ENCODE measurements at regions not wholly inside any gene's neighbourhood (a gene's known extent, or its start where the extent isn't known, plus 50 kb on each side); places are given as distances from the start of the nearest gene placed in this dataset.
"Not testable (repeated sequence)": the region's sequence is repeated elsewhere in the genome, so short reads cannot be mapped to it uniquely, and the experiment has no call there.

DNA sequence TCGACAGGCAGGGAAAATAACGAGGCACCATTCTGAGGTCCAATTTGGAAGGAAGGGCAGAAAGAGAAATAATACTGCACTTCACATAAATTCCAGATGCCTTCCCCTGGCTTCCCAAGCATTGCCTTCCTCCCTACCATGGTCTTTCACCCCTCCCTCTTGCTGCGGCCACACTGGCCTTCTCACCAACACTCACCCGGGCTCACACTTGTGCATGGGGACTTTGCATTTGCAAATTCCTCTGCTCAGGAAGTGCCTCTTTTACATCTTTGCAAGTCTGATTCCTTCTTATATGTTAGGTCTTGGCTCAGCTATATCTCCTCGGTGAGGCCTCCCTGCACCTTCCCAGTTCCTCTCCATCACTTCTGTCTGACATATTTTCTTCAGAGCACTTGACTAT, 199.4 kb downstream of the CHIC2 start:
- DNase-seq: no peak

DNA sequence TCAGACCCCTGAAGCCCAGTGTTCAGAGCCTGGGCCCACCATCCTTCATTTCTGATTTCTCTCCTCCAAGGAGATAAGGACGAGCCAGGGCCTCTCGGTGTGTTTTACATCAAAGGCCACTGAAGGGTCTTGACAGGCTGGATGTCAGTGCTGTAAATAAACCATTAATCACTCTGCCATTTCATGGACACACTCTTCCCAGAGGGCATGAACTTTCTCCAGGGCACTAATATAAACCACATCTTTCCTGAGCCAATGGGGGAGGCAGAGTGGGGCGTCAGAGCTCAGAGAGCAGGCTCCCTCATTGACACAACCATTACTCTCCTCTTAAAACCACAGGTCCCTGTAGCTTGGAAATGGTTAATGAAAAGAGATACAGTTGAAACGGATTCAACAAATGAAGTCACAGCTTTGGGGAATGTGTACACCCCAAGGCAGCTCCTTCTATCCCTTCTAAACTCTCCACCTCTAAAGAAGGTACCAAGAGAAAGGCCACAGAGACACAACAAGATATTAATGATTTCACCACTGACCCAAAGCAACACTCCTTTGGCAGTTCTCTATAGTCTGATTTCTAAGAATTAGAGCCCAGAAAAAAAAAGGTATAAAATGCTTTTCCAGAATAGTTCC, 200.6 kb downstream of the CHIC2 start:
- DNase-seq: no peak

DNA sequence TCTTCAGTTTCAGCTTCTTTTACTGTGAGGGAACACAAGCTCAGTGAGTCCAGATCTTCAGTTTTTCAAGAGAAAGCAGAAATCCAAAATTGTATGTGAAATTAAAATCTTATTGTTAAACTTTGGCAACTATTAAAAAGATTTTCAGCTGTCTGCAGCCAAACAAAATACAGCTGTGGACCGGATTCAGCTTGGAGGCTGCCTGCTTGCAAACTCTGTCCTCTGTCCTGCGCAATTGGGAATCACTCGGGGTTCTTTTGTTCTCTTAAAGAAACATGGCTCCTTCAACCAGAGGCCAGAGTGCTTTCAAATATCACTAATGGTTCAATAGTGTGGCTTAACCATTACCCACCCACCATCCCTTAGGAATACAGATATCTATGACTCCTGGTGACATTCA, 201.2 kb downstream of the CHIC2 start:
- DNase-seq: no peak

DNA sequence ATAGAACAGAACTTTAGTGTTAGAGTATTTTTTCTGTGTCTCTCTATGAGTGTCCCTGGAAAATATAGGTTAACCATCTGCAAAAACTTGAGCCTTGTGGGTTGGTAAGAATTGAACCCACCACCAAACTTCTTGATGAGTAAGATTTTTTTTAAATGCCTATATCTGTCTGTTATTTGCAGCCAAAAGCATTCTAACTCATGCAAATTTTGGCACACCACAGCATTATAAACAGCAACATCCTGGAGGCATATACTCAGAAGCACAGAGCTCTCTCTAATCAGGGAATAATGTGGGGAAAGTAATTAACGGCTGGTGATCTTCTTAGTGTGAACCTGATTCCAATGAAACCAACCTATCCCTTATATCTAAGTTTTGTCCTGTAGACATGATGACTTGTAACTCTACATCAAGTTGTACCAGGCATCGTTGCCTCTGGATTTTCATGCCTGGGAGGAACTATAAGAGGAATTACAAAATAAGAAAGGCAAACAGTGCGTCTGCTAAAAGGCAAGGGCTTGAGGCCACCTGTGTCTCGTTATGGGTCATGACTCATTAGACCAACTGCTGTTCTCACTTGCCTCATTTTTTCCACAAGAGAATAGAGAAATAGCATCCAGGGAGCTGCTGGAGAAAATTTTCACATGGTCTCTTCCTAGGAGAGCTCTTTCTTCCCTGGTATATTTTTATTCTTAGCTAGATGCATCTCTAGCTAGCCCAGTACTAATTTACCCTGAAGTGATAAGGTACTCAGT, 202.4 kb downstream of the CHIC2 start:
- DNase-seq: no peak

DNA sequence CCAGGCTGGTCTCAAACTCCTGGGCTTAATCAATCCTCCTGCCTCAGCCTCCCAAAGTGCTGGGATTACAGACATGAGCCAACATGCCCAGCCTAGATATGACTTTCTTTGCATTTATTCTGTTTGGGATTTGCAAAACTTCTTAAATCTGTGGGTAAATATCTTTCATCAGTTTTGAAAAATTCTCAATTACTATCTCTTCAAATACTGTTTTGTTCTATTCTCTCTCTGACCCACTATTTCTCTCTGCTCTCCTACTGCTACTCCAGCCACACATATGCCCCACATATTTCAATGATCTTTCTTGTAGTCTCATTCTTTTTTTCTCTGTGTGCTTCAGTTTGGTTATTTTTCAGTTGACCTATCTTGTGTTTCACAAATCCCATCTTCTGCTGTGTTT, 205.1 kb downstream of the CHIC2 start:
- DNase-seq: no peak

DNA sequence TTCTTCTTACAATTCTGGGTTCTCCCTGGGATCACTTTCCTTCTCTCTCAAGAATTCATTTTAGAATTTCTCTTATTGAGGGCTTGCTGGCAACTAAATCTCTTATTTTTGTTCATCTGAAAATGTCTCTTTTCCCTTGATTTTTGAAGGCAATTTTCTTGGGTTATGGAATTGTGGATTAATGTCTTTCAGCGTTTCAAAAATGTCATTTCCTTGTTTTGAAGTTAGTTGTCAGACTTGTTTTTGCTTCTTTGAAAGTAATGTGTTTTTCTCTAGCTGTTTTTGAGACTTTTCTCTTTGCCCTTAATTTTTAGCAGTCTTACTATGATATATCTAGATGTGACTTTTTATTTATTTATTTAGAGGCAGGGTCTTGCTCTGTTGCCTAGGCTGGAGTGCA, 205.7 kb downstream of the CHIC2 start:
- DNase-seq: no peak

DNA sequence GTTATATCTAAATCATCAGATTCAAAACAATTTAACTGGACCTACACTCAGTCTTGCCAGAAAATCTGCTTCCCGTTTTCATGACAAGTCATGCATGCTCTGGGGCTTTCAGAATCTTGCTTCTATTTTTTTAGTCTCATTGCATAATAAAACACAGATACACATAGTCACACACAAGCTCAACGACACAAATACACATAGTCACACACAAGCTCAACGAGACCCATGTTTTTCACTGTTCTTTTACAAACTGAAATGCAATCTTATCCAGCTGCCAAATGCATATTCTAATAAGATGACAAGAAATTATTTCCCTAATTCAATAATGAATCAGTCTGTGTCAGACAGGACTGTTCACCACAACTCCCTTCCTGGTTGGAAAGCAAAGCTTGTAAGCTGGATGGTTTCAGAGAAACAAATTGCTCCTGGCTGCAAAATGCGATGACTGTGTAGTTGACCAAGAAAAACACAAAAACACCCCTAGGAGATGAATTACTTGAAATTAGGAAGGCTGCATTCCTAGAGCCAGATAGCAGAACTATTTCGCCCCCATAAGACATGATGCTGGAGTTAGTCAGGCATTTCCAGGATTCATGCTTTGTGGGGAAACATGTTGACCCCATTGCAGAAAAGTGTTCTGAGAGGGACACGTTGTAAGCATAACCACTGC, 208.7 kb downstream of the CHIC2 start:
- no peak for DNase-seq

DNA sequence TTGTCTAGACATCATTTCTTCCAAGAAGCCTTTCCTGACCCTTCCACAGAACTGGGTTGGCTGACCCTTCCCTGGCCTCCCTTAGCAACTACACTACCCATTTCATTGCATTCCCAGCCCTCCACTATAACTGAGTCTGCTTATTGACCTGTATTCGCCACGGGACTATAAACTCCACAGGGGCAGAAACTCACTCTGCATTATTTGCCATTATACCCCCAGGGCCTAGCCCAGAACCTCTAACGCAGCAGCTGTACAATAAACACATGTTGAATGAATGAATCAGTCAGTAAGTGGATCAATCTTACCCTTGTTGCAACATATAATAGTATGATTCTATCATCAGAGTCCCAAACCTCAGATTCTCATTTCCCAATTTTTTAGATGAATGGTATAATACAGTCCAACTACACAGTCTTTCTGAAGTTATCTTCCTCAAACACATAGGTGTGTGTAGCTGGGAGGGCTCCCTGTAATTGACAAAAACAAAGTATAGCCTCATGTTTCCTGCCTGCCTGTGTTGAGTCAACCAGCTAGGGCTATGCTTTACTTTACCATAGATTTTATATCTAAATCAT, 209.3 kb downstream of the CHIC2 start:
- no peak for DNase-seq

DNA sequence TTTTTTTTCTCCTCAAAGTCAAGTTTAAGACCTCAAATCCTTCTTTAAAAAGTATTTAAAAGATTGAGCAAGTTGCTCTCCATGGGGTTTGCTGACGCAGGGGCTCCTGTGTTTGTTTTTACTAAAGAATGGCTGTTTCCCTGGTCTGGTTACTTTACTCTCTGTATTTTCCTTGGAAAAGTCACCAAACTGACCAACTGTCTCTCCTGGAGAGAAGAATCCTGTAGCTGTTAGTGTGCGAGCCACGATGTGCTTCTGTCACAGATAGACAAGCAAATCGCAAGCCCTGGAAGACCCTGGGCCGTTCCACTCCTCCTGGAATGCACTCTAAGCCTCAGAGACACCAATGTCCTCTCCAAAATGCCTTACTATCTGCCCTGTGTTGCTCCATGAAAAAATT, 212.1 kb downstream of the CHIC2 start:
- no peak for DNase-seq

DNA sequence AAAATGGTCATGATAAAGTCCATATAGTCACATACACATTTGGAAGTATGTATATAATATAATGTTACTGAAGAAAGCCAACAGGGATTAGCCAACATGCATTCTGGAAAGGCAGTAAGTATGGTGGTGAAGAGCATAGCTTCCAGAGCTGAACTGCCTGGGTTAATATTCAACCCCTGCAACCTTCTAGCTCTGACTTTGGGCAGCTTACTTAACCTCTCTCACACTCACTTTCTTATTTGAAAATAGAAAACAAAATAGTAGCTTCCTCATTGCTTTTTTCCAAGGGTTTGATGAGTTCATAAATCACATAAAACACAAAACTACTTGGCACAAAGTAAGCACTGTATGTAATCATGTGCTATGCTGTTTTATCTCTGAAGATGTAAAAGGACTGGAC, 216.4 kb downstream of the CHIC2 start:
- no peak for DNase-seq

DNA sequence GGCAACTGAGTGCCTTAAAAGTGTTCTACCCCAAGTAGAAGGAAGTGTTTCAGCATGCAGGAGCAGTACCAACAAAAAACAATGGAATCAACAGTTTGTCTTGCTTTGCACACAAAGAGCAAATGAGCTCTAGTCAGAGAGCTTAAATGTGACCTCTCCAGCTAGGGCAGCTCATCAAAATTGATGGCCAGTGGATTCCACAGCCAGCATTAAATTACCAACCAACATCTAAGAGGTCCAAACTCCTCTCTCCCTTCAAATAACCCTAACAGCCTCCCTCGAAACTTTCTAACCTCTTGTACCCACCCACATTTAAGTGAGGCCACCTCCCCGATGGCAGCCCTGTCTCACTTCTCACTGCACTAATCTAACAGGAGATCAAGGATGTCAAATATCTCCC, 219.9 kb downstream of the CHIC2 start:
- no peak for DNase-seq

DNA sequence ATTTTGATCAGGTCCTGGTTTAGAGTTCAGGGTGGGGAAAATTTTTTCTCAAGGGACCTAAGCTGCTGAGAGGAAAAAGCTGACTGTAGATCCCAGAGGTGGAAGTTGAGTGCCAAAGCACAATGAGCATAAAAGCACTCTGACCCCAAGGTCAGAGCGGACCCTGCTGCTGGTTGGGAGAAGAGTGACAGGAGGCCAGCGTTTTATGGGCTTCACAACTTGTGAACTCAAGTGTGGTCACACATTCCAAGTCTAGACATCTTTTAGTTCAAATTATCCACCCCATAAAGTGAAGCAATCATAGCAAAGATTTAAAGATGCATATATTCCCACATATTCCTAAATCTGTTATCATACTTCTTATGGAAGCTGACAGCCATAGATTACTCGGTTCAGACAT, 220.3 kb downstream of the CHIC2 start:
- no peak for DNase-seq

DNA sequence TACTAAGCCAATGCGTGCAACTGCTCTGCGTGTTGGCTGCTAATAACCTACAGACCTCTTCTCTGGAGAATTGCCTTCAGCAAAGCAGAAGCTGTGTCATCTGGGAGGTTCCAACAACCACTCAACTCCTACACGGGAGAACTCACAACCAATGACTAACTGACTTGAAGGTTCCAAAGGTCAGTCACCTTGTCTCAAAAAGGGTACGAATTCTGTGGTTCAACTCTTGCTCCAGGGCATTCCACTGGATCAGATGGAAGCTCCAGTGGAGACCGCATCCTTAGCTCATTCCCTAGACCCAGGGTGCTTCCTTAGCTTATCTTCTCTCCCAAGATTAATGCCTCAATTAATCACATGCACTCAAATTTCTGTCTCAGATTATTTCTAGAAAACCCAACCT, 222.7 kb downstream of the CHIC2 start:
- no peak for DNase-seq

DNA sequence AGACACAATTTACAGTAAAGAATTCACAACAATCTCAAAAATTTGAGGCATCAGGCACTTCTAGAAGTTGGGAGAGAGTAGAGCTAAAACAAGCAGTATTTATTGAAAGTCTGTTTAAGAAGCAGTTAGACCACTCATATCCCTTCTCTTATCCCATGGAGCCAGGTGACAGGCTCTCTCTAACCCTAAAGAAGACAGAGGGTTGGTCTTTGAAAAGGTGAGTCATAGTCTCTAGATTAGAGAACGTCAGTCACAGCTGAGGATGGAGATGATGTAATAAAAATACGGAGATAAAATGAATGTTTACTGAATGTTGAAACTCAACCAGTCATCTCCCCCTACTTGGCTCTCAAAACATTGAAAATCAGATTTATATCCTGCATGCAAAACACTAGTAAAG, 223.8 kb downstream of the CHIC2 start:
- DNase-seq: no peak

DNA sequence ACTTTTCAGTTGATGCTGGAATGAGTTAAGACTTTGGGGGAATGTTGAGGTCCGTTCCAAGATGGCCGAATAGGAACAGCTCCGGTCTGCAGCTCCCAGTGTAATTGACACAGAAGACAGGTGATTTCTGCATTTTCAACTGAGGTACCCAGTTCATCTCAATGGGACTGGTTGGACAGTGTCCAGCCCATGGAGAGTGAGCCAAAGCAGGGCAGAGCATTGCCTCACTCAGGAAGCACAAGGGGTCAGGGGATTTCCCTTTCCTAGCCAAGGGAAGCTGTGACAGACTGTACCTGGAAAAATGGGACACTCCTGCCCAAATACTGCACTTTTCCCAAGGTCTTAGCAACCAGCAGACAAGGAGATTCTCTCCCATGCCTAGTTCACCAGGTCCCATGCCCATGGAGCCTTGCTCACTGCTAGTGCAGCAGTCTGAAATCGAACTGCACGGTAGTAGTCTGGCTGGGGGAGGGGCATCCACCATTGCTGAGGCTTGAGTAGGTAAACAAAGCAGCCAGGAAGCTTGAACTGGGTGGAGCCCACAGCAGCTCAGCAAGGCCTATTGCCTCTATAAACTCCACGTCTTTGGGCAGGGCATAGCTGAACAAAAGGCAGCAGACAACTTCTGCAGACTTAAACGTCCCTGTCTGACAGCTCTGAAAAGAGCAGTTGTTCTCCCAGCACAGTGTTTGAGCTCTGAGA, 231.0 kb downstream of the CHIC2 start:
- DNase-seq: not testable (repeated sequence)

DNA sequence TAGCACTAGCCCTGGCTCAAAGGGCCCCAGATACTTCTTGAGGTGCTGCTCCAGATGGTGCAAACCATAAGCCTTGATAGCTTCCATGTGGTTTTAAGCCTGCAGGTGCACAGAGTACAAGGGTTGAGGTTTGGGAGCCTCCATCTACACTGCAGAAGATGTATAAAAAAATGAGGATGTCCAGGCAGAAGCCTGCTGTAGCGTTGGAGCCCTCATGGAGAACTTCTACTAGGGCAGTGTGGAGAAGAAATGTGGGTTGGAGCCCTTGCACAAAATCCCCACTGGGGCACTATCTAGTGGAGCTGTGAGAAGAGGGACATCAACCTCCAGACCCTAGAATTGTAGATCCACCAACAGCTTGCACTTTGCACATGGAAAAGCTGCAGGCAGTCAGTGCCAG, 231.9 kb downstream of the CHIC2 start:
- no peak for DNase-seq

DNA sequence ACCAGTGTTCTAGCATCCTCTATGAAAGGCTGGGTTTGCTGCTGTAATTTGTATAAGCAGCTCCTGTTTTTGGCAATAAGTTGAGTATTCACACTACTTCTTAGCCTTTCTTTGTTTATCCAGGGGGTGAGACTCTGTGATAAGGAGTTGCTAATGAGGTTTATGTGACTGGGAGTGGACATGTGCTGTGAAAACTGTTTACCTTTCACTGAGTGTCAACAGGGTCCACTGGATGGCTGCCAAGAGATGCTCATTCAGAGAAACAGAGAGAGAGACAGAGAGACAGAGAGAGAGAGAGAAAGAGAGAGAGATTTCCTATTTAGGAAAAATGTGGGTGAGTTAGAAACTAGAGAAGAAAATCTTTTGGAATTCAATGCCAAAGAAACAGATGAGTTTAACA, 233.9 kb downstream of the CHIC2 start:
- no peak for DNase-seq

DNA sequence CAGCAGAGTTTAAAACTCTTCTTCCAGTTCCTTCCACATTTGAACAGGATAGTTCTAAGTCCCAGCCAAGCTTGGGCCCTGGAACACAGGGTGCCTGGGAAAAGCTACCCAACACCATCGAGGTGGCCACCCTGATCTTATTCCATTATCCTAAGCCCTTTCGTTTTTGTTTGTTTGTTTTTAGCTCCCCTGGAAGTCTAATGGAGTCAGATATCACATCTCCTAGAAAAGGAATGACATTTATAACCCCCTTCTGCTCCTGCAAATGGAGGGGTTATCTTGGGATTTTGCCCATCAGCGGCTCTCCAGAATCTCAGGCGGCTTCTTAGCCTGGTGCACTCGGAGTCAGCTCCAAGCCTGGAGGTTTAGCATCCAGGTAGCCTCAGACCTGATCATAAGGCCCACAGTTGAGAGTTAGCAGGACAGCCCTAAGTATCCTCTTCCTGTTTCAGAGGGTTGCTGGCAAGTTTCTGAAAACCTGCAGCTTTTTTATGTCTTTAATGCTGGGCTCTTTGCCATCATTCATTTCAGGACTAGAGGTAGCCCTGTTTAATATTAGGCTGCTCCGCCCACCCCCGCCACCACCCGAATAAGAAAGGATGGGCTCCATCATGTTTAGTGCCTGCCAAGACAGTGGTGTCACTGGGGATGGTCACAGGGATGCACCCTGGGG, 230.0 kb upstream of the LNX1 start:
- no peak for DNase-seq

DNA sequence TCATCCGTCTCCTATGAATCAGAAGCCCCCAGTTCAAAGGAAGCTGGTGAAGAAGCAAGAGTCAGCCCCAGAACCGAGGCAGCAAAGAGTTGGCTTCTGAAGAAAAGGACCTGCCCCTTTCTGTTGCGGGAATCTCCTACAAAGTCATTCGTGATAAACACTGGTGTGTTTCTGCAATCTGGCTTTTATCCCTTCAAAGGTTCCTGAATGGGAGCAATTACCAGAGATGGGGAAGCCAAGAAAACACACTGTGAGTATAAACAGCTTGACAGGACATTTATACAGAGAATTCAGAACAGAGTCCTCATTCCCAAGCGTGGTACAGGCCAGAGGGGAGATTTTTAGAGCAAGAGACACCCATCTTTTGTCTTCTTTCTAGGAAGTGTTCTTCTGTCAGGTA, 226.8 kb upstream of the LNX1 start:
- no peak for DNase-seq

DNA sequence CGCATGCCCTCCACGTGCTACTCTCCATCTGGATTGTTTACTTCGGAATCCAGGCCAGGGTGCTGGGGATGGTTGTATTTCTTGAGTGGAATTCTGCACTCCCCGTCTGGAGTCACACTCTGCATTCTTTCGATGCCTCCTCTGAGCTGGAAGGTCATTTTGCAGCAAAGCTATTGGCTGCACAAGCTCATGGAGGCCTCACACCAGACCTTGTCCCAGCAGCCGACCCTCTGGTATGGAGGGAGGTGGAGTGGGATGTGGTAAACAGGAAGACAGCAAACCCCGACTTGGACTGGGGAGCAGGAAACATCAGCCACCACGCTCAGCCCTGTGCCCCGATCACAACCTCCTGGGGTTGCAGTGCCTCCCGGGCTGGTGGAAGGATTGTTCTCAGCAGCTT, 225.3 kb upstream of the LNX1 start:
- DNase-seq: no peak

DNA sequence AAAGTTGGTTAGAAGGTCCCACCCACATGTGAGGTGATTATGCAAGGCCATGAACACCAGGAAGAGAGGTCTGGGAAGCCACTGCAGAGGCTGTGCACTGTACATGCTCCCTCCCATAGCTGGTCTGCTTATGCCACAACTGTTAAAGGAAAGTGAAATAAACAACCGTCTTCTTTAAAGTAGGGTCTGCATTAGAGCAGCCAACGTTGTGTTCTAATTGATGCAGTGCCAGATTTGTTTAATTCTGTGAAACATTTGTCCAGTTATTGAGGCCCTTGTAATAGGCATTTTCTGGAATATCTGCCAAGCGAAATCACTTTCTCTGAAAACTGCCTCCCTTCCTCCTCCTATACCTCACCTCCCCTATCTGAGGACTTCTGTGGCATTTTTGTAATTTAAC, 224.0 kb upstream of the LNX1 start:
- DNase-seq: no peak

DNA sequence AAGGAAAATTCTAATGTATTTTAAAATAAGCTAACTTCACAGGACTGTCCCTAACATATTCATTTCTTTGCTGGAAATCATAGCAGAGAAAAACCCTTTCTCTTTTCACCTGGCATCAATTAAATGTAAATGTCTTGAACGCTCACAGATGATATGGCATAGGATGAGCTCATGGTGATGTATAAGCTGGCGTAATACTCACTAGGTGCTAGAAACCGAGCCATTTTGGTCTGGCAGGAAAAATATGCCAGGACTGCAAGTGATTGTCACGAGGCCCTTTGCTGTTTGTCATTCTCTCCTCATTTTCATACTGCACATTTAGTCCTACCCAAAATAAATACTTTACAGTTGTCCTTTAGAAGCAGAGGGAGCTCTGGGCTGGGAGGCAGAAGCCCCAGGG, 222.7 kb upstream of the LNX1 start:
- DNase-seq: no peak

DNA sequence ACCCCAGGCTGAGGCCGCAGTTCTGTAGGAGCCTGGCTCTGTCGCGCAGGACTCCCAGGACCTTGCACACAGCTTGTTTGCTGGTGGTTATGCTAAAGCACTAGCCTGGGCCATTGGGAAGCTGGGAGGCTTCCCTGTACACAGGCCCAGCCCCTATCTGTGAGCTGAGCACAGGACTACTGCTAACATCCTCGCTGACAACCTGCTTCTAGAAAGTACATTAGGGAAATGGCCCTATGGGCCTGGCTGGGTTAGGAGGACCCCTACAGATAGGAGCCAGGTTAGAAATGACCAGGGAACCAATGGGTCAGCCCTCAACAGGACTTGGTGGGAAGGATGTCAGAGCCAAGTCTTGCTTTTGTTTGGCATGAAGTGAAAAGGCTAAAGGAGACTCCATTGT, 219.4 kb upstream of the LNX1 start:
- DNase-seq: no peak

All from GOT3 (cell line).